ENCODE measurements at regions not wholly inside any gene's neighbourhood (a gene's known extent, or its start where the extent isn't known, plus 50 kb on each side); places are given as distances from the start of the nearest gene placed in this dataset.

GRCh38 chr2:8579485-8580085 lies 102.3 kb upstream of the ID2 start:
- TF ChIP-seq CTCF (IDR thresholded peaks at IDR 0.05) (no peak), EZH2 (IDR thresholded peaks at IDR 0.05) (no peak), EZH2phosphoT487 (IDR thresholded peaks at IDR 0.05) (no peak)
